Endothelial cell of umbilical vein (primary cell): ENCODE measurements at regions not wholly inside any gene's neighbourhood (a gene's known extent, or its start where the extent isn't known, plus 50 kb on each side); places are given as distances from the start of the nearest gene placed in this dataset.

Experiments used
- BruUV-seq: library from RNA; stranded (reverse); fragments of 400-500 nt; replicated peaks from 2 replicates; lab custom pipeline; 2021; lab: Mats Ljungman, UMichigan
- CTCF ChIA-PET: fragments of 300-600, 350-600 bp; sonication (Branson Sonifier 250); formaldehyde crosslinking; loops from one replicate; lab custom pipeline; 2021; ENCODE audit warnings: antibody characterized with exemption, inconsistent platforms; lab: Charles Lee
- POLR2A ChIA-PET: fragments of 300-600, 350-600 bp; sonication (Branson Sonifier 250); formaldehyde crosslinking; loops from one replicate; lab custom pipeline; 2021; ENCODE audit warnings: antibody characterized with exemption, inconsistent platforms; lab: Charles Lee
- DNase-seq: peaks from one replicate; pipeline ENCODE4 v3.0.0-alpha.2; 2011; ENCODE audit warnings: low read depth, low spot score
- FAIRE-seq: peaks from 2 replicates; lab custom pipeline; 2011; peaks lifted over from hg19 to GRCh38; lab: Jason Lieb, UNC
- H2AFZ ChIP-seq: 2 replicates; pipeline ENCODE4 v1.6.0; 2012; ENCODE audit warnings: low read depth, low read length, control low read depth, inconsistent platforms
- H3K27ac ChIP-seq: 2 replicates; pipeline ENCODE4 v1.5.1; 2011; ENCODE audit warnings: low read depth, mild to moderate bottlenecking, control low read depth, low read length, moderate library complexity; ENCODE audit not compliant: insufficient read depth
- H3K27me3 ChIP-seq, 2 experiments: 2 replicates each; pipeline versions ENCODE4 v1.6.0 to v1.6.1; 2011; ENCODE audit warnings: low read length in 2 of 2, mixed read lengths in 1 of 2; ENCODE audit not compliant: control insufficient read depth in 2 of 2, insufficient read depth in 2 of 2
- H3K36me3 ChIP-seq, 2 experiments: 2 replicates in 1 of 2; 3 replicates in 1 of 2; pipeline ENCODE4 v1.5.1; 2011; ENCODE audit warnings: low read length in 2 of 2, mild to moderate bottlenecking in 1 of 2, moderate library complexity in 1 of 2; ENCODE audit not compliant: control insufficient read depth in 2 of 2, insufficient read depth in 2 of 2; ENCODE audit errors: extremely low read depth in 1 of 2
- H3K4me1 ChIP-seq: 3 replicates; pipeline ENCODE4 v1.5.1; 2011; ENCODE audit warnings: mild to moderate bottlenecking, low read length; ENCODE audit not compliant: control insufficient read depth, insufficient read depth; ENCODE audit errors: extremely low read depth
- H3K4me2 ChIP-seq: 2 replicates; pipeline ENCODE4 v1.6.1; 2011; ENCODE audit warnings: low read length, control low read depth, mixed read lengths; ENCODE audit not compliant: insufficient read depth
- H3K4me3 ChIP-seq, 3 experiments: fragments of 200-600 bp in 1 of 3; sonication (generic), shearing (Covaris generic) in 1 of 3; replicated peaks in 1 of 3; 2 replicates each; pipeline ENCODE4 v1.5.1; 2011 to 2016; ENCODE audit warnings: control low read depth in 3 of 3, low read length in 3 of 3, mild to moderate bottlenecking in 2 of 3, inconsistent platforms in 1 of 3, low read depth in 1 of 3, moderate library complexity in 1 of 3; ENCODE audit not compliant: insufficient read depth in 1 of 3
- H3K79me2 ChIP-seq: 2 replicates; pipeline ENCODE4 v1.6.0; 2012; ENCODE audit warnings: low read length, inconsistent platforms; ENCODE audit not compliant: control insufficient read depth, insufficient read depth
- H3K9ac ChIP-seq: replicated peaks from 2 replicates; pipeline ENCODE3; 2011; ENCODE audit warnings: low read length, control low read depth; ENCODE audit not compliant: insufficient read depth; ENCODE audit errors: extremely low read depth
- H3K9me1 ChIP-seq: replicated peaks from 3 replicates; pipeline ENCODE4 v1.6.0; 2011; ENCODE audit warnings: mild to moderate bottlenecking, low read length; ENCODE audit not compliant: control insufficient read depth, insufficient read depth; ENCODE audit errors: extremely low read depth
- H3K9me3 ChIP-seq: replicated peaks from 2 replicates; pipeline ENCODE4 v1.5.1; 2012; ENCODE audit warnings: low read length, inconsistent platforms; ENCODE audit not compliant: control insufficient read depth, insufficient read depth
- H4K20me1 ChIP-seq: replicated peaks from 2 replicates; pipeline ENCODE3; 2011; ENCODE audit warnings: mild to moderate bottlenecking, low read length; ENCODE audit not compliant: control insufficient read depth, insufficient read depth; ENCODE audit errors: extremely low read depth
- CTCF ChIP-seq, 2 donors: IDR thresholded peaks; 1 replicate in 1 of 2; 2 replicates in 1 of 2; pipeline ENCODE4 v1.5.1; 2011; ENCODE audit warnings: low read length in 2 of 2, mild to moderate bottlenecking in 2 of 2, moderate library complexity in 2 of 2, control low read depth in 1 of 2, inconsistent platforms in 1 of 2, low read depth in 1 of 2; ENCODE audit not compliant: insufficient read depth in 1 of 2; ENCODE audit errors: extremely low read depth in 1 of 2
- EZH2 ChIP-seq: IDR thresholded peaks from 2 replicates; pipeline ENCODE4 v1.6.1; 2012; ENCODE audit warnings: borderline replicate concordance, low read depth, mild to moderate bottlenecking, moderate library complexity, low read length, inconsistent platforms; ENCODE audit not compliant: severe bottlenecking
- FOS ChIP-seq: IDR thresholded peaks from 2 replicates; pipeline ENCODE4 v1.6.1; 2011; ENCODE audit warnings: mild to moderate bottlenecking, low read length, moderate library complexity, borderline replicate concordance; ENCODE audit not compliant: insufficient read depth
- GATA2 ChIP-seq: IDR thresholded peaks from 2 replicates; pipeline ENCODE4 v1.7.0; 2011; ENCODE audit warnings: low read depth, mild to moderate bottlenecking, moderate library complexity, mixed read lengths, low read length; ENCODE audit not compliant: insufficient read length, insufficient read depth
- JUN ChIP-seq: IDR thresholded peaks from 2 replicates; pipeline ENCODE4 v1.6.1; 2011; ENCODE audit warnings: borderline replicate concordance, low read depth; ENCODE audit not compliant: insufficient read length, insufficient read depth
- MAX ChIP-seq: IDR thresholded peaks from 2 replicates; pipeline ENCODE4 v1.6.1; 2011; ENCODE audit not compliant: insufficient read depth, insufficient read length
- MYC ChIP-seq: IDR thresholded peaks from one replicate; pipeline ENCODE4 v1.6.1; 2011; ENCODE audit warnings: mild to moderate bottlenecking, low read depth, low read length
- POLR2A ChIP-seq: IDR thresholded peaks from 2 replicates; pipeline ENCODE4 v1.6.1; 2012; ENCODE audit warnings: low read depth, mild to moderate bottlenecking, control low read depth, low read length
- POLR2AphosphoS5 ChIP-seq: IDR thresholded peaks from 2 replicates; pipeline ENCODE4 v1.6.1; 2012; ENCODE audit warnings: low read depth, mild to moderate bottlenecking, control low read depth, low read length, moderate library complexity; ENCODE audit not compliant: insufficient read depth
- dilution Hi-C: fragments of 300-500 bp; cut with MboI; formaldehyde crosslinking; loops from one replicate; pipeline ENCODE4 v1.15.0; 2019; ENCODE audit warnings: low sequenced_read_pairs; ENCODE audit not compliant: extremely low pct_ligation_motif_present
- intact Hi-C: fragments of 100-400 bp; cut with micrococcal nuclease; formaldehyde crosslinking; loops from one replicate; pipeline ENCODE4 v1.10.0; 2022

GRCh38 chr1:218867941-218868626 is 305.6 kb upstream of the LYPLAL1 start:
- Histone ChIP-seq H3K4me3 (no peak overlapping the region), H3K4me2 (no peak overlapping the region), H3K4me1 (no peaks in the 10 kb centered on the region), H3K9ac (no peak overlapping the region), H4K20me1 (no peaks in the 10 kb centered on the region), H3K27me3 (no peaks in the 10 kb centered on the region), H3K9me1 (no peaks in the 10 kb centered on the region), H3K36me3 (no peaks in the 10 kb centered on the region), H3K79me2 (no peaks in the 10 kb centered on the region), H2AFZ (no peak overlapping the region), H3K9me3 (no peaks in the 10 kb centered on the region), H3K27ac (no peak overlapping the region)
- TF ChIP-seq MYC (no peak), FOS (no peak), GATA2 (no peak), MAX (no peak), CTCF (IDR thresholded peaks at IDR 0.05; ENCODE audit: extremely low read depth in 1 of 2, insufficient read depth in 1 of 2, low read depth in 1 of 2, low read length in 2 of 2) (no peak), POLR2AphosphoS5 (no peak), EZH2 (no peak), JUN (no peak), POLR2A (no peak)
- FAIRE-seq (no peak), DNase-seq (no peak)
- CTCF ChIA-PET: no interaction called here
- dilution Hi-C loops (no loop called here), intact Hi-C loops (loop anchor here (2.0 kb wide), 1 partner anchor 23 kb away; no protein-coding TSS in a partner anchor)
- no TSS peak for BruUV-seq
- POLR2A ChIA-PET: no interaction called here
